ENCODE measurements at regions not wholly inside any gene's neighbourhood (a gene's known extent, or its start where the extent isn't known, plus 50 kb on each side); places are given as distances from the start of the nearest gene placed in this dataset.

GRCh38 chr11:109612496-109612895 lies 190.5 kb downstream of the C11orf87 start:
- WGBS = 79% methylated on average over 2 of the region's 3 CpGs
- Histone ChIP-seq H3K14ac (ENCODE audit: low read length in 2 of 2) (no peak overlapping the region), H3K4me3 (ENCODE audit: insufficient read depth in 1 of 2, low read depth in 1 of 2, low read length in 2 of 2) (no peak overlapping the region), H3K4ac (ENCODE audit: low read depth in 1 of 2, low read length in 2 of 2) (no peak overlapping the region), H3K4me1 (ENCODE audit: control insufficient read depth, insufficient read depth, low read depth, low read length) (no peaks in the 10 kb centered on the region), H2AK5ac (ENCODE audit: low read length, severe bottlenecking) (no peak overlapping the region), H2BK15ac (ENCODE audit: low read depth, poor library complexity, severe bottlenecking) (no peak overlapping the region), H3K79me1 (replicated peaks; ENCODE audit: low read length, poor library complexity, severe bottlenecking) (no peaks in the 10 kb centered on the region), H4K8ac (ENCODE audit: low read length) (no peak overlapping the region), H3K27me3 (ENCODE audit: control insufficient read depth in 1 of 2, insufficient read depth in 1 of 2, low read length in 2 of 2) (no peaks in the 10 kb centered on the region), H3K4me2 (ENCODE audit: low read length, poor library complexity, severe bottlenecking) (no peak overlapping the region), H2BK120ac (ENCODE audit: low read depth, low read length) (no peak overlapping the region), H3K18ac (ENCODE audit: low read depth in 1 of 2, low read length in 2 of 2) (no peak overlapping the region), H4K91ac (ENCODE audit: low read length) (no peak overlapping the region), H3K36me3 (ENCODE audit: control insufficient read depth in 1 of 2, insufficient read depth in 2 of 2, low read depth in 1 of 2, low read length in 2 of 2) (no peaks in the 10 kb centered on the region), H2BK5ac (ENCODE audit: low read depth, low read length, poor library complexity, severe bottlenecking) (no peak overlapping the region), H3K27ac (ENCODE audit: low read length, poor library complexity, severe bottlenecking) (no peak overlapping the region), H3K9me3 (ENCODE audit: control insufficient read depth, low read length) (peaks cover 8% of the 10 kb centered on the region), H2AFZ (ENCODE audit: low read depth, low read length) (no peak overlapping the region), H3K23ac (ENCODE audit: low read length in 2 of 2) (no peak overlapping the region), H3K9ac (ENCODE audit: low read length) (no peak overlapping the region), H2BK12ac (ENCODE audit: low read length in 2 of 2) (no peak overlapping the region)
- peak; percentile 84 for DNase-seq

- Histone ChIP-seq H3K27ac (ENCODE audit: low read length, poor library complexity, severe bottlenecking) (no peak overlapping the region), H3K9ac (ENCODE audit: low read length) (no peak overlapping the region)
- DNase-seq = no peak
These were observed 197.5 kb downstream of the C11orf87 start for GRCh38 chr11:109619498-109619897.

GRCh38 chr11:109629734-109630133 lies 207.7 kb downstream of the C11orf87 start:
- Histone ChIP-seq H3K18ac (ENCODE audit: low read depth in 1 of 2, low read length in 2 of 2) (no peak overlapping the region), H2BK12ac (ENCODE audit: low read length in 2 of 2) (no peak overlapping the region), H2BK120ac (ENCODE audit: low read depth, low read length) (no peak overlapping the region), H3K14ac (ENCODE audit: low read length in 2 of 2) (no peak overlapping the region), H3K27ac (ENCODE audit: low read length, poor library complexity, severe bottlenecking) (no peak overlapping the region), H2AK5ac (ENCODE audit: low read length, severe bottlenecking) (no peak overlapping the region), H3K79me1 (replicated peaks; ENCODE audit: low read length, poor library complexity, severe bottlenecking) (no peaks in the 10 kb centered on the region), H3K27me3 (ENCODE audit: control insufficient read depth in 1 of 2, insufficient read depth in 1 of 2, low read length in 2 of 2) (no peaks in the 10 kb centered on the region), H3K9ac (ENCODE audit: low read length) (no peak overlapping the region), H3K4ac (ENCODE audit: low read depth in 1 of 2, low read length in 2 of 2) (no peak overlapping the region), H3K9me3 (ENCODE audit: control insufficient read depth, low read length) (peaks cover 13% of the 10 kb centered on the region), H4K91ac (ENCODE audit: low read length) (no peak overlapping the region), H4K8ac (ENCODE audit: low read length) (no peak overlapping the region), H2AFZ (ENCODE audit: low read depth, low read length) (no peak overlapping the region), H3K4me3 (ENCODE audit: insufficient read depth in 1 of 2, low read depth in 1 of 2, low read length in 2 of 2) (no peak overlapping the region), H3K4me2 (ENCODE audit: low read length, poor library complexity, severe bottlenecking) (no peak overlapping the region), H2BK5ac (ENCODE audit: low read depth, low read length, poor library complexity, severe bottlenecking) (no peak overlapping the region), H3K23ac (ENCODE audit: low read length in 2 of 2) (no peak overlapping the region), H3K36me3 (ENCODE audit: control insufficient read depth in 1 of 2, insufficient read depth in 2 of 2, low read depth in 1 of 2, low read length in 2 of 2) (no peaks in the 10 kb centered on the region), H3K4me1 (ENCODE audit: control insufficient read depth, insufficient read depth, low read depth, low read length) (no peaks in the 10 kb centered on the region), H2BK15ac (ENCODE audit: low read depth, poor library complexity, severe bottlenecking) (no peak overlapping the region)
- WGBS = no CpG with 5 or more reads among the region's 1 CpG
- no peak for DNase-seq

More at GRCh38 chr11:109619498-109619897, 197.5 kb downstream of the C11orf87 start:
- Histone ChIP-seq H2BK12ac (ENCODE audit: low read length in 2 of 2) (no peak overlapping the region), H3K4me3 (ENCODE audit: insufficient read depth in 1 of 2, low read depth in 1 of 2, low read length in 2 of 2) (no peak overlapping the region), H3K36me3 (ENCODE audit: control insufficient read depth in 1 of 2, insufficient read depth in 2 of 2, low read depth in 1 of 2, low read length in 2 of 2) (no peaks in the 10 kb centered on the region), H3K27me3 (ENCODE audit: control insufficient read depth in 1 of 2, insufficient read depth in 1 of 2, low read length in 2 of 2) (no peaks in the 10 kb centered on the region), H2BK15ac (ENCODE audit: low read depth, poor library complexity, severe bottlenecking) (no peak overlapping the region), H3K18ac (ENCODE audit: low read depth in 1 of 2, low read length in 2 of 2) (no peak overlapping the region), H3K14ac (ENCODE audit: low read length in 2 of 2) (no peak overlapping the region), H2AK5ac (ENCODE audit: low read length, severe bottlenecking) (no peak overlapping the region), H3K9me3 (ENCODE audit: control insufficient read depth, low read length) (peaks cover 17% of the 10 kb centered on the region), H3K4me1 (ENCODE audit: control insufficient read depth, insufficient read depth, low read depth, low read length) (no peaks in the 10 kb centered on the region), H3K4ac (ENCODE audit: low read depth in 1 of 2, low read length in 2 of 2) (no peak overlapping the region), H3K79me1 (replicated peaks; ENCODE audit: low read length, poor library complexity, severe bottlenecking) (no peaks in the 10 kb centered on the region), H2BK5ac (ENCODE audit: low read depth, low read length, poor library complexity, severe bottlenecking) (no peak overlapping the region), H4K91ac (ENCODE audit: low read length) (no peak overlapping the region), H2BK120ac (ENCODE audit: low read depth, low read length) (no peak overlapping the region), H3K4me2 (ENCODE audit: low read length, poor library complexity, severe bottlenecking) (no peak overlapping the region), H4K8ac (ENCODE audit: low read length) (no peak overlapping the region), H3K23ac (ENCODE audit: low read length in 2 of 2) (no peak overlapping the region), H2AFZ (ENCODE audit: low read depth, low read length) (no peak overlapping the region)
- WGBS = 95% methylated on average over 3 of the region's 4 CpGs

- H3K14ac ChIP-seq (ENCODE audit: low read length in 2 of 2) = no peak overlapping the region
- H4K8ac ChIP-seq (ENCODE audit: low read length) = no peak overlapping the region
- H2BK120ac ChIP-seq (ENCODE audit: low read depth, low read length) = no peak overlapping the region
- no peak overlapping the region for H3K23ac ChIP-seq (ENCODE audit: low read length in 2 of 2)
- H2AFZ ChIP-seq (ENCODE audit: low read depth, low read length) = no peak overlapping the region
- H2BK5ac ChIP-seq (ENCODE audit: low read depth, low read length, poor library complexity, severe bottlenecking) = no peak overlapping the region
- H3K4me2 ChIP-seq (ENCODE audit: low read length, poor library complexity, severe bottlenecking) = no peak overlapping the region
- no peak overlapping the region for H3K4ac ChIP-seq (ENCODE audit: low read depth in 1 of 2, low read length in 2 of 2)
- no peak overlapping the region for H2BK12ac ChIP-seq (ENCODE audit: low read length in 2 of 2)
- H3K36me3 ChIP-seq (ENCODE audit: control insufficient read depth in 1 of 2, insufficient read depth in 2 of 2, low read depth in 1 of 2, low read length in 2 of 2) = no peaks in the 10 kb centered on the region
- no peak overlapping the region for H3K18ac ChIP-seq (ENCODE audit: low read depth in 1 of 2, low read length in 2 of 2)
- H3K27ac ChIP-seq (ENCODE audit: low read length, poor library complexity, severe bottlenecking) = no peak overlapping the region
- no peak overlapping the region for H3K9ac ChIP-seq (ENCODE audit: low read length)
- no peaks in the 10 kb centered on the region for H3K4me1 ChIP-seq (ENCODE audit: control insufficient read depth, insufficient read depth, low read depth, low read length)
- no peak overlapping the region for H3K4me3 ChIP-seq (ENCODE audit: insufficient read depth in 1 of 2, low read depth in 1 of 2, low read length in 2 of 2)
- no peaks in the 10 kb centered on the region for H3K79me1 ChIP-seq (replicated peaks; ENCODE audit: low read length, poor library complexity, severe bottlenecking)
- no peaks in the 10 kb centered on the region for H3K27me3 ChIP-seq (ENCODE audit: control insufficient read depth in 1 of 2, insufficient read depth in 1 of 2, low read length in 2 of 2)
- WGBS = 30% methylated on average over 6 of the region's 9 CpGs
- peak; percentile 57 for DNase-seq
- no peak overlapping the region for H4K91ac ChIP-seq (ENCODE audit: low read length)
- peaks cover 9% of the 10 kb centered on the region for H3K9me3 ChIP-seq (ENCODE audit: control insufficient read depth, low read length)
- no peak overlapping the region for H2BK15ac ChIP-seq (ENCODE audit: low read depth, poor library complexity, severe bottlenecking)
- no peak overlapping the region for H2AK5ac ChIP-seq (ENCODE audit: low read length, severe bottlenecking)
These were observed 219.6 kb downstream of the C11orf87 start for GRCh38 chr11:109641549-109641948.

Measured in mesenchymal stem cell (in vitro differentiated cells and primary cell).